ENCODE measurements at regions not wholly inside any gene's neighbourhood (a gene's known extent, or its start where the extent isn't known, plus 50 kb on each side); places are given as distances from the start of the nearest gene placed in this dataset.

DNA sequence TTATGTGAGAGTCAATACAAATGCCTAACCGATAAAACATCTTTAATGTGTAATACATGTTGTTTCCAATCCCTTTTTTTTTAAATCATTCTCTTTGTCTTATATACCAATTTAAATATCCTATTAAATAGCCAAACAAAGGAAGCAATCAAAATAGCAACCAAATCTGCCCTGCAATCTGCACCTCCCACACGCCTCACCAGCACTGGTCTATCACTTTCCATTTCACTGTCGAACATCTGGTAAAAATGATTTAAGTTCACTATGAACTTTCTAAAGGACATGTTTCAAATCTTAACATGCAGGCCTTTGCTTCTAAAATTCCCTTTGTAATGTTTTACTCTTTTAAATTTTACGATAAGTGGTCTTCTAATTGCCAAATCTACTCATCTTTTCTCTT lies 1305.5 kb upstream of the TENM4 start:
- H3K27me3 Mint-ChIP-seq (ENCODE audit: low read depth), result no peaks in the 10 kb centered on the region

DNA sequence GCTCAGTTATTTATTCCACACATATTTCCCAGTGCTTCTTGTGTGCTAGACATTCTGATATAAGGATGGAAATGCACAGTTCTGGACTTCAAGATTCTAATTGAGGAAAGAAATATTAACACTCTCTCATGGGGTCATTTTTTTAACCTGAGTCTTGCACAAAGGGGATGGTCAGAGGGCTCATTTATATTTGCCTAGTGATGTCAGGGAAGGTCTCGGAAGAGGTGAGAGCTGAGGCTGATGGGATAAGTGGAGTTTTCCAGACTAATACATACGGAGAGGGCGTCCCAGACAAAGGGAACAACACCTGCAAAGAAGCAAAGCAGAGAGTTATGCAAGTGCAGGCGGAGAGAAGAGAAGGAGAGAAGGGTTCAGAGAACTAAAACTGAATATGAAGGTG lies 1304.6 kb upstream of the TENM4 start:
- no peak for DNase-seq (ENCODE audit: low read depth, low spot score)
- Mint-ChIP-seq H3K4me1 (no peaks in the 10 kb centered on the region), H3K36me3 (ENCODE audit: low read depth) (no peaks in the 10 kb centered on the region), H3K27ac (ENCODE audit: unreplicated experiment) (no peak overlapping the region), H3K9me3 (peaks cover 2% of the 10 kb centered on the region), H3K27me3 (ENCODE audit: low read depth) (no peaks in the 10 kb centered on the region), H3K4me3 (no peak overlapping the region)
- TF ChIP-seq CTCF (conservative IDR thresholded peaks at IDR 0.05), result no peak

More for the DNA sequence above, 1305.5 kb upstream of the TENM4 start:
- Mint-ChIP-seq H3K27ac (ENCODE audit: unreplicated experiment) (no peak overlapping the region), H3K9me3 (peaks cover 2% of the 10 kb centered on the region), H3K4me3 (no peak overlapping the region), H3K4me1 (no peaks in the 10 kb centered on the region), H3K36me3 (ENCODE audit: low read depth) (no peaks in the 10 kb centered on the region)
- DNase-seq (ENCODE audit: low read depth, low spot score), result no peak
- no peak for TF ChIP-seq CTCF (conservative IDR thresholded peaks at IDR 0.05)

- Mint-ChIP-seq H3K27me3 (ENCODE audit: low read depth) (no peaks in the 10 kb centered on the region), H3K27ac (ENCODE audit: unreplicated experiment) (no peak overlapping the region), H3K36me3 (ENCODE audit: low read depth) (no peaks in the 10 kb centered on the region), H3K4me3 (no peak overlapping the region), H3K4me1 (no peaks in the 10 kb centered on the region), H3K9me3 (no peaks in the 10 kb centered on the region)
- no peak for TF ChIP-seq CTCF (conservative IDR thresholded peaks at IDR 0.05)
- DNase-seq (ENCODE audit: low read depth, low spot score), result no peak
Observed at GRCh38 chr11:80733790-80734189, 1293.0 kb upstream of the TENM4 start.

DNA sequence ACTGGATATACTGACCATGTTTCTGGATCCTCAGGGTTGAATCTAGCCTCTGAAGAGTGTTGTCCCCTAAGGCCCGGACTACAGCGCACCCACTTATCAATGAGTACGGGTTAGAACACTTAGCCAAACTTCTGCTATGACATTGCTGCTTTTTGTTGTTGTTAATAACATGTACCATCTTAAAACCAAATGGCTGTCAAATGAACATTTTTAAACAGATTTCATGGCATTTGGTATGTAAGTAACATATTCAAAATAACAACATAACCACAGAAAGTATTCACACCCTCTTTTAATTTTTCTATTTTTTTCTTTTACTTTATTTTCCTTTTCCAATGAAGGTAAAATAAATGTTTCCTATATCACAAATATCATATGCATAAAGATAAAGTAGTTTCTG lies 1292.5 kb upstream of the TENM4 start:
- Mint-ChIP-seq H3K9me3 (no peaks in the 10 kb centered on the region), H3K36me3 (ENCODE audit: low read depth) (no peaks in the 10 kb centered on the region), H3K27ac (ENCODE audit: unreplicated experiment) (no peak overlapping the region), H3K27me3 (ENCODE audit: low read depth) (no peaks in the 10 kb centered on the region), H3K4me3 (no peak overlapping the region), H3K4me1 (no peaks in the 10 kb centered on the region)
- DNase-seq (ENCODE audit: low read depth, low spot score), result no peak
- TF ChIP-seq CTCF (conservative IDR thresholded peaks at IDR 0.05), result no peak

DNA sequence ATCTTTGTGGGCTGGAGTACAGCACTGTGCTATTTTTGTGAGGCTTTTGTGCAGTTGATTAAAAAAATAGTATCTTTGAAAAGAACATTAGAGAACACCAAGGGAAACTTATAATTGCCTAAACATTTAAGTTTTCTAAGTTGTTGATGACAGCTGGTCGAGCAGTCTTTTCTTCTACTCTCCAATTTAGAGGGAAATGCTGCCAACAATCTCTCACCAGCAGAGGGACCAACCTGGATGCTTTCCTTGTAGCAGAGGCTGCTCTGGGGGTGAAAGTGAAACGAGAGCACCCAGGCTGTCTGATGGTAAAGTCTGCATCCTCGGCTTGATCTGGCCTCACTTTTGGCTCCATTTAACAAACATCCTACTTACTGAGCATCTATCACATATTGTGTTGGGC lies 1286.5 kb upstream of the TENM4 start:
- no peak for DNase-seq (ENCODE audit: low read depth, low spot score)
- Mint-ChIP-seq H3K4me1 (no peaks in the 10 kb centered on the region), H3K27me3 (ENCODE audit: low read depth) (no peaks in the 10 kb centered on the region), H3K9me3 (no peaks in the 10 kb centered on the region), H3K36me3 (ENCODE audit: low read depth) (no peaks in the 10 kb centered on the region), H3K4me3 (no peak overlapping the region), H3K27ac (ENCODE audit: unreplicated experiment) (no peak overlapping the region)
- peak; percentile 56 for TF ChIP-seq CTCF (conservative IDR thresholded peaks at IDR 0.05)

DNA sequence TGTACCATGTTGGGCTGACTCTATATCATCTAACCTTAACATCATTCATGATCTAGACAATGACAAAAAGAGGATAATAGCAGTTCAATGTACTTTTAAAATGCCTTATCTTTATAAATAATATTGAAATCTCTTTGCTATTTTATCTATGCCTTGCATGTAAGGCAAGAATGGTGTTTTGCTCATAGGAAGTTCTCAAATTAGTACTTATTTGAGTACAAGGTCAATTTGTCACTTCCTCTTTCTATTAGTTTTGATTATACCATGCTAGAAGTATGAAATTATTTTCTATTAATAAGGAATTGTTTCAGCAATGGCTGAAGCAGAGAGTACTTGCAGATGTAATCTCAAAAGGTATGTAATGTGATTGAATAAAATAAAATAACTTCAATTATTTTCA lies 1285.4 kb upstream of the TENM4 start:
- Mint-ChIP-seq H3K4me1 (no peaks in the 10 kb centered on the region), H3K9me3 (no peaks in the 10 kb centered on the region), H3K36me3 (ENCODE audit: low read depth) (no peaks in the 10 kb centered on the region), H3K4me3 (no peak overlapping the region), H3K27ac (ENCODE audit: unreplicated experiment) (no peak overlapping the region), H3K27me3 (ENCODE audit: low read depth) (no peaks in the 10 kb centered on the region)
- no peak for DNase-seq (ENCODE audit: low read depth, low spot score)
- TF ChIP-seq CTCF (conservative IDR thresholded peaks at IDR 0.05), result no peak

Measured in neural crest cell (in vitro differentiated cells).